ENCODE measurements at regions not wholly inside any gene's neighbourhood (a gene's known extent, or its start where the extent isn't known, plus 50 kb on each side); places are given as distances from the start of the nearest gene placed in this dataset.
"Not testable (repeated sequence)": the region's sequence is repeated elsewhere in the genome, so short reads cannot be mapped to it uniquely, and the experiment has no call there.

DNA sequence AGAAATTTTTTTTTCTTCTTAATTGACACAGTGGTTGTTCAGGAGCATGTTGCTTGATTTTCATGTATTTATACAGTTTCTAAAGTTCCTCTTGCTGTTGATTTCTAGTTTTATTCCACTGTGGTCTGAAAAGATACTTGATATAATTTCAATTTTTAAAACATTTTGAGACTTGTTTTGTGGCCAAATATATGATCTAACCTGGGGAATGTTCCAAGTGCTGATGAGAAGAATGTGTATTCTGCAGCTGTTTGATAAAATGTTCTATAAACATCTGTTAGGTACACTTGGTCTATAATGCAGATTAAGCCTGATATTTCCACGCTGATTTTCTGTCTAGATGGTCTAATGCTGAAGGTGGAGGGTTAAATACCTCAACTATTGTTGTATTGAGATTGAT, 151.4 kb upstream of the IFNG-AS1 start:
- no peak for DNase-seq (ENCODE audit: low read depth in 2 of 2)

DNA sequence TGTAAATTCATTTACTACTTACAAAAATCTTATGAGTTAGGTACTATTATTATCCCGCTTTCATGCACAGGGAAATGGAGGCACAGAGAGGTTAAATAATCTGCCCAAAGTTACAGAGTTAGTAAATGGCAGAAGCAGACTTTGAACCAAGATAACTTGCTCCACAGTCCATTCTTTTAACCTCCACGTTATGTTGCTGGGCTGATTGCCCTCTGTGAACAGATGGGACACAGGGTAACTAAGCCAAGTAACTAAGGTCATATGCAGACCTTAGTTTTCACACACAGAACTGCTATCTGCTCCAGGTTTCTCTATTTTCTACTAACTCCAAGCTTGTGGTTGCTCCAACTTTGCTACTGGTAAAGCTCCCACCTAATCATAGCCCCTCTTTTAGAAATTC, 147.1 kb upstream of the IFNG-AS1 start:
- no peak for DNase-seq (ENCODE audit: low read depth in 2 of 2)

DNA sequence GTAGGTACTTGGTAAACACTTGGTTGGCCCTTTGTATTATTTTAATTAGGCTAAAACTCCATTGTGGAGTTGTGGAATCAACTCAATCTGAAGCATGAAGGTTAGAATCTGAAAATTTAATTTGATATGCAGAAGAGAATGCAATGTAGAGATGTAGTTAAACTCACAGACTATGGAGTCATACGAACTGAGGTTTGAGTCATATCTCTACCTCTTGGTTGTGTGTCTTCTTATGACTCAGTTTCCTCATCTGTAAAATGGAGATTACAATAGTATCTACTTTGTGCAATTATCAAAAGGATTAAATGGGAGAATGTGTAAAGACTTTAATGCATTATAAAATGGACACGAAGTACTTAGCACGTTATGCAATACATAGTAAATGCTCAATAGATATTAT, 146.0 kb upstream of the IFNG-AS1 start:
- no peak for DNase-seq (ENCODE audit: low read depth in 2 of 2)

DNA sequence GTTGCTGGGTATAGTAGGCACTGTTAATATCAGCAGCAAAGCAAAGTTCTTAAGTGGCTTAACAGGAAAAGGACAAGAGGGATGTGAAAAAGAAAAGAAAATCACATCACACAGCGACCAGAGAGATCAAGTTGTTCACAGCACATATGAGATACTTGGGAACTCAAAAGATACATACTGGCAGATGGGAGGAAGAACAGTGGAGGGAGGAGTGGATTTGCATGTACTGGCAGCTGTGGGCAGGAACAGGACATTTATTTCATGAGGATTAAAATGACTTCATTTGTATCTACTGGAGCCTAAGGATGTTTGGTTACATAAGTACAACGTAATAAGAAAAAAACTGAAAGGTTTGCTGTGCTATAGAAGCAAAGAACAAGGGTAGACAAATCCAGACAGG, 136.5 kb upstream of the IFNG-AS1 start:
- no peak for DNase-seq (ENCODE audit: low read depth in 2 of 2)

GRCh38 chr12:67853204-67853603, 136.0 kb upstream of the IFNG-AS1 start:
- DNase-seq (ENCODE audit: low read depth in 2 of 2), result no peak

- no peak for DNase-seq (ENCODE audit: low read depth in 2 of 2)
These were observed 134.9 kb upstream of the IFNG-AS1 start for GRCh38 chr12:67854351-67854750.

GRCh38 chr12:67855103-67855502, 134.1 kb upstream of the IFNG-AS1 start:
- no peak for DNase-seq (ENCODE audit: low read depth in 2 of 2)

DNA sequence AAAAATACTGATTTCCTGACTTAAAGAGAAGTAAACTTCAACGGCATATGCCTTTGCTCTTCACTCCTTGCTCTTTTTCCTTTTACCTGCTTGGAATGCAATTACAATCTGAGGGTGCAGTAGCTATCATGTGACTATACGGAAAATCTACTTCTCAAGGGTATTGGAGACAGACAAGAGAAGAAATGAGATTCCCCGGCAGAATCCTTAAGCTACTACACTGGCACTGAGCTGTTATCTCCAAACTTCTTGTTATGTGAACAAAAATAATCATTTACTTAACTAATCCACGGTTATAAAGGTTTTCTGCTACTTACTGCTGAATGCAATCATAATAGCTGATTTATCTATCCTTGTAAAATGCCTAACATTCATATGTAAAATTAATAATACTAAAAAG, 118.0 kb upstream of the IFNG-AS1 start:
- DNase-seq (ENCODE audit: low read depth in 2 of 2), result no peak

GRCh38 chr12:67873355-67873754, 115.9 kb upstream of the IFNG-AS1 start:
- no peak for DNase-seq (ENCODE audit: low read depth in 2 of 2)

DNA sequence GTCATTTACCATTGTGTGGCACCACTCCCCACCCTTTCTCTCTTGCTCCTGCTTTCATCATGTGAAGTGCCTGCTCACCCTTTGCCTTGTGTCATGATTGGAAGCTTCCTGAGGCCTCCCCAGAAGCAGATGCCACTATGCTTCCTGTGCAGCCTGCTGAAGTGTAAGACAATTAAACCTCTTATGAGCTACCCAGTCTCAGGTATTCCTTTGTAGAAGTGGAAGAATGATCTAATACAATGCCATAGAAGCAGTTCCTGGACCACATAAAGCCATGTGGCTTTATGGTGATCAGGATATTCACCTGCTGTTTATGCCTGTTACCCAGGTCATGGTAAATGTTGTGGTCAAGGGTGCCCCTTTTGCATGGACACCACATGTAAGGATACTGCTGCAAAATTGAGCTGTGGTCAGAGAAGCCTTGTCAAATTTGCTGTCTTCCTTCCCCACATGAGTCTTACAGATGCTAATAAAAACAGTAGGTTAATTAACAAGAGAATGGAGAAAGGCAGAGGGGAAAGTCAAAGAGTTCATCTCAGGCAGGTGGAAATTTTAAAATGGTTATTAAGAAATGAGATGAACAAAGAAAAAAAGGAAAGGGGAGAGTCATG, 112.8 kb upstream of the IFNG-AS1 start:
- DNase-seq (ENCODE audit: low read depth in 2 of 2), result no peak

DNA sequence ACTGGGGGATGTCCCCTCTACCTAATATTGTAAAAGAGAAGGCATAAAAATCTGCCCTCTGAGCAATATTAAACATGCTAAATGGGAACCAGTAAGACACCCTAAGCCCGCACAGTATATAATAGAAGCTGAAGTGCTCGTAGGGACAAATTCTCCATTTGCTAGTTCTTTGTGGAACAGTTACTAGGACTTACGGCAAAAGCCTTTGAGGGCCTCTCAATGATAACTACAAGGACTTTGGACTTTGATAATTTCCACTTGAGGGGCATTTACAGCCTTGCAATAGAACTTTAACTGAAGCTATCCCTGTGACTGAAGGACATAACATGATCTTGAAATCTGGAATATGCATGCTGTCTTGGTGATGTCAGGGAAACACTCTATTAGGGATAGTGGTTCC, 111.5 kb upstream of the IFNG-AS1 start:
- DNase-seq (ENCODE audit: low read depth in 2 of 2), result no peak

DNA sequence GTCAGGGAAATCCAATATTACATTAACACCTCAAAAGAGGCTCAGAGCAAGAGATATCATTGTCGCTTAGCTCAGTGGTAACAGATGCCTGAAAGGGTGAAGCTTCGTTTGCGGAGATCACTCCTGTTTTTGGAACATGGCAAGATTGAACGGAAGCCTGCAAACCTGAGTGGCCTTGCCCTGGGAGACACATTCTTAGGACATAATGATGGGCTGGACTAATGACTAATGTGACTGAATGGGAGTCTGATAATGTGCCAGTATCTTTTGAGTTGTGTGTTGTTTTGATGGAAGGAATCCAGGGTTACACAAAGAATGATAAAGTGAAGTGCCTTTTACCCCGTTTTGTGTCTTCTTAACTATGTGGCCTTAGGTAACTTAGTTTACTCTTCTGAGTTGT, 109.3 kb upstream of the IFNG-AS1 start:
- no peak for DNase-seq (ENCODE audit: low read depth in 2 of 2)

- no peak for DNase-seq (ENCODE audit: low read depth in 2 of 2)
These were observed 107.7 kb upstream of the IFNG-AS1 start for GRCh38 chr12:67881565-67881964.

- no peak for DNase-seq (ENCODE audit: low read depth in 2 of 2)
These were observed 104.7 kb upstream of the IFNG-AS1 start for GRCh38 chr12:67884596-67884995.

- DNase-seq (ENCODE audit: low read depth in 2 of 2), result no peak
These were observed 103.7 kb upstream of the IFNG-AS1 start for GRCh38 chr12:67885375-67886169.

GRCh38 chr12:67887065-67887464, 102.2 kb upstream of the IFNG-AS1 start:
- no peak for DNase-seq (ENCODE audit: low read depth in 2 of 2)

- no peak for DNase-seq (ENCODE audit: low read depth in 2 of 2)
These were observed 99.3 kb upstream of the IFNG-AS1 start for GRCh38 chr12:67889931-67890330.

DNA sequence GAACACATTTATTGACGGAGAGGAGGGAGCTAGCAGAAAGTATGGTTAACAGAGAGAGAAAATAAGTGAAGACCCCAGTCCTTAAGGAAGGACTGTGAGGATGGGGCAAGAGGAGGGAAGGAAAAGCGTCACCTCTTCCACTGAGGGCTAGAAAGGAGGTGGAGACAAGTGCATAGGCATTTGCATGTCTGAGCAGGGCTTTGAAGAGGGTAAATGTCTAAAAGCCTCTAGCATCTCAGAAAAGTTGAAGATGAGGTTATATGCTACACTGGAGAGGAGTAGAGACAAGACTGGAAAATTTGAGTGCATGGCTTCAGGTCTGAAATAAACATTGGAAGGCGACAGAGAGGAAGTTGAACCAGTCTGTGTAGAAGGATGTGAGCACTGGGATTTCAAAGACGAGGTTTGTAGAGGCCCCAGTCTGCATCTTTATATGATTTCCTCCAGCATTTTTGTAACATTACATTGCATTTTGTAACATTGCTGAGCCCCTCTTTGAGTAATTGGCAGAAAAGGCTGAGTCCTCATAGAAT, 98.5 kb upstream of the IFNG-AS1 start:
- no peak for DNase-seq (ENCODE audit: low read depth in 2 of 2)

GRCh38 chr12:67891596-67891995, 97.7 kb upstream of the IFNG-AS1 start:
- DNase-seq (ENCODE audit: low read depth in 2 of 2), result no peak

DNA sequence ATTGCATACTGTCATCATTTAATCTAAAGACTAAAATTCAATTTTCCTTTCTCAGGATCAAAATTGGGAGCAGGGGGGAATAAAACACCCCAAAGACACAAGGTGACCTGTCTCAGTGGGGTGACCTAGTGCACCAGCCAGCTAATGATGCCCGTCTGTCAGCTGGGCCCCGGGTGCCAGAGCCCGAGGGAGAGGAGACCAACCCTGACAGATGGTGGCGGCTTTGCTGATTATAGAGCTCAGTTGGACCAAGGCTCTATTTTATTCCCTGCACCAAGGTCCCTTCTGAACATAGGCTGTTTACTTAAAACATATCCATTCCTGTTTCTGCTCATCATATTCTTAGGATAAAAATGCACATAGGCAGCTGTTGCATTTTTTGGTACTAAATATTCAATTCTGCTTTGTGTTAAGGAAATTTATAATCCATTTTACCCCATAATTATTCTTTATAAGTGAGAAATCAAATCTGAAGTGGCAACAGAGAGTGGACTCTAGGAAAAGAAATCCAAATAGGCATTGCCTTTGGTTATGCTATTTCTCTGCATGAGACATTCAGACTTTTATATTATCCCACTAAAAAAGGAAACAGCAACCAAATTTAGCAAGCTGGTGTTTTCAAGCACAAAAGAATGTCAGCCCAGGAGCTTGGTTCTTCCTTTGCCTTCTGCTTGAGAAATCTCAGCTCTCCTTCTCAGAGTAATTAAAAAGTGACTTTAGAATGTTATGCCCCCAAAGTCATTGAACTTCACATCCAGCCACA, 96.8 kb upstream of the IFNG-AS1 start:
- DNase-seq (ENCODE audit: low read depth in 2 of 2), result no peak

GRCh38 chr12:67893022-67893580, 96.1 kb upstream of the IFNG-AS1 start:
- DNase-seq (ENCODE audit: low read depth in 2 of 2), result no peak

- DNase-seq (ENCODE audit: low read depth in 2 of 2), result not testable (repeated sequence)
These were observed 88.8 kb upstream of the IFNG-AS1 start for GRCh38 chr12:67900418-67900817.

All from stimulated activated CD8-positive, alpha-beta memory T cell treated with anti-CD3 and anti-CD28 coated beads, Interleukin-15, amount 100 ng/mL, for 48 hours (primary cell).